HFF-Myc (cell line): ENCODE measurements at regions not wholly inside any gene's neighbourhood (a gene's known extent, or its start where the extent isn't known, plus 50 kb on each side); places are given as distances from the start of the nearest gene placed in this dataset.

Experiments
- DNase-seq: peaks from one replicate; pipeline ENCODE4 v3.0.0-alpha.2; 2011; ENCODE audit warnings: low read depth; ENCODE audit errors: extremely low read depth
- H3K4me3 ChIP-seq: replicated peaks from 2 replicates; pipeline ENCODE4 v1.5.1; 2011; ENCODE audit warnings: low read depth, mild to moderate bottlenecking, control low read depth, low read length
- CTCF ChIP-seq: IDR thresholded peaks from 2 replicates; pipeline ENCODE4 v1.5.1; 2012; ENCODE audit warnings: mild to moderate bottlenecking, low read depth, low read length, control low read depth; ENCODE audit errors: missing control alignments

DNA sequence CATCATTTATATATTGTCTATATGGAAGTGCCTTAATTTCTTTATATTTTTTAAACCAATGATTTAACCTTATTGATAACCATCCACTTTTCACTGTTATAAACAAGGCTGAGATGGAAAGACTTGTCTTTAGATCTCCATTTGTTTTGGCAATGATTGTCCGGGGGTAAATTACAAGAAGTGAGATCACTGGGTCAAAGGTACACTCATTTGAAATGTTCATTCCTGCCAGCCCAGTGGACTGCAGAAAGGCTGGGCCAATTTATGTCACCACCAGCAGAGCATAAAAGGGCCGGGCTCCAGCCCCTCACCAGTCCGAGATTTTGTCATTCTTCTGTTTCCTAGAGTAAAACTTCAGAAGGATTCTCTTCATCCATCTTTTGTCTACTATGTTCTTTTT, 93.6 kb upstream of the NEO1 start:
- no peak for DNase-seq
- TF ChIP-seq CTCF = no peak
- H3K4me3 ChIP-seq = no peak overlapping the region

DNA sequence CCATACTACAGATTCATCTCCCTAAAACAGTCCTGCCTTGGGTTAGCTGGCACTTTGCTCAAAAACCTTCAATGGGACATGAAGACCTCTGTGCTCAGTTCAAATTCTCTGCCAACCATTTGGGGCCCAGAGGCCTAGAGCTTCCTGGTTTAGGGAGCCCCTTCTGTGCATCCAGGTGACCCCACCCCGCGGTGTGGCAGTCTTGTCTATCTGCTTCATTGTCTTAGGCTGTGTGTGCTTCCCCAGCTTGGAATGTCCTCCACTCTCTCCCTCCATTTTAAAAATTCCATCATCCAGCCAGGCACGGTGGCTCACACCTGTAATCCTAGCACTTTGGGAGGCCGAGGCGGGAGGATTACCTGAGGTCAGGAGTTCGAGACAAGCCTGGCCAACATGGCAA, 99.0 kb upstream of the NEO1 start:
- TF ChIP-seq CTCF = no peak
- no peak overlapping the region for H3K4me3 ChIP-seq
- no peak for DNase-seq

GRCh38 chr15:72952151-72952550, 100.1 kb upstream of the NEO1 start:
- H3K4me3 ChIP-seq = no peak overlapping the region
- no peak for TF ChIP-seq CTCF
- no peak for DNase-seq

GRCh38 chr15:72948662-72949061, 103.6 kb upstream of the NEO1 start:
- no peak overlapping the region for H3K4me3 ChIP-seq
- DNase-seq = no peak
- TF ChIP-seq CTCF = no peak

- no peak for DNase-seq
Observed at GRCh38 chr15:72947709-72948108, 104.6 kb upstream of the NEO1 start.

GRCh38 chr15:72944565-72944964, 107.7 kb upstream of the NEO1 start:
- no peak for TF ChIP-seq CTCF
- DNase-seq = no peak
- no peak overlapping the region for H3K4me3 ChIP-seq

More at GRCh38 chr15:72947709-72948108, 104.6 kb upstream of the NEO1 start:
- no peak for TF ChIP-seq CTCF
- H3K4me3 ChIP-seq = no peak overlapping the region

- no peak for TF ChIP-seq CTCF
Observed at GRCh38 chr15:72940229-72940622, 112.0 kb upstream of the NEO1 start.

More at GRCh38 chr15:72940229-72940622, 112.0 kb upstream of the NEO1 start:
- DNase-seq = no peak
- H3K4me3 ChIP-seq = no peak overlapping the region
